H9 (cell line): ENCODE measurements at regions not wholly inside any gene's neighbourhood (a gene's known extent, or its start where the extent isn't known, plus 50 kb on each side); places are given as distances from the start of the nearest gene placed in this dataset.

ENCODE experiments used
- DNase-seq: peaks from one replicate; pipeline ENCODE4 v3.0.0-alpha.2; 2017
- H2AFZ ChIP-seq: one replicate; pipeline ENCODE4 v1.6.1; 2013; ENCODE audit warnings: mild to moderate bottlenecking, low read length, control low read depth, moderate library complexity
- H2AK5ac ChIP-seq: 2 replicates; pipeline ENCODE4 v1.6.1; 2013; ENCODE audit warnings: low read length, control low read depth, mixed read lengths; ENCODE audit not compliant: insufficient read length
- H2BK120ac ChIP-seq: one replicate; pipeline ENCODE4 v1.6.1; 2013; ENCODE audit warnings: low read depth, mild to moderate bottlenecking, low read length, control low read depth, inconsistent platforms; ENCODE audit not compliant: poor library complexity, severe bottlenecking
- H2BK12ac ChIP-seq: 2 replicates; pipeline ENCODE4 v1.6.1; 2013; ENCODE audit warnings: low read length, control low read depth, mixed read lengths, low read depth; ENCODE audit not compliant: insufficient read length
- H2BK15ac ChIP-seq: 2 replicates; pipeline ENCODE4 v1.6.1; 2013; ENCODE audit warnings: low read depth, low read length, control low read depth
- H2BK20ac ChIP-seq: one replicate; pipeline ENCODE4 v1.6.1; 2013; ENCODE audit warnings: low read depth, mild to moderate bottlenecking, low read length, control low read depth, inconsistent platforms; ENCODE audit not compliant: poor library complexity, severe bottlenecking
- H2BK5ac ChIP-seq: 2 replicates; pipeline ENCODE4 v1.6.1; 2013; ENCODE audit warnings: low read length, control low read depth, mixed read lengths; ENCODE audit not compliant: insufficient read length
- H3K14ac ChIP-seq: 2 replicates; pipeline ENCODE4 v1.6.1; 2013; ENCODE audit warnings: low read length, control low read depth; ENCODE audit not compliant: insufficient read depth
- H3K18ac ChIP-seq: 2 replicates; pipeline ENCODE4 v1.6.1; 2013; ENCODE audit warnings: low read depth, mild to moderate bottlenecking, mixed read lengths, low read length, control low read depth; ENCODE audit not compliant: insufficient read length
- H3K23ac ChIP-seq: 2 replicates; pipeline ENCODE4 v1.6.1; 2013; ENCODE audit warnings: low read length, control low read depth, mixed read lengths, low read depth; ENCODE audit not compliant: insufficient read length
- H3K23me2 ChIP-seq: 2 replicates; pipeline ENCODE4 v1.6.1; 2013; ENCODE audit warnings: low read depth, mild to moderate bottlenecking, mixed read lengths, low read length, control low read depth; ENCODE audit not compliant: insufficient read length, poor library complexity, severe bottlenecking
- H3K27ac ChIP-seq: 2 replicates; pipeline ENCODE4 v1.5.1; 2013; ENCODE audit warnings: low read length, control low read depth, mixed read lengths, low read depth; ENCODE audit not compliant: insufficient read length
- H3K27me3 ChIP-seq: 2 replicates; pipeline ENCODE4 v1.6.1; 2013; ENCODE audit warnings: low read length, control low read depth, inconsistent platforms; ENCODE audit not compliant: insufficient read depth
- H3K4ac ChIP-seq: 2 replicates; pipeline ENCODE4 v1.6.1; 2013; ENCODE audit warnings: low read depth, mild to moderate bottlenecking, control low read depth, inconsistent platforms, low read length, moderate library complexity
- H3K4me1 ChIP-seq: 2 replicates; pipeline ENCODE4 v1.6.1; 2013; ENCODE audit warnings: low read length, control low read depth, inconsistent platforms; ENCODE audit not compliant: insufficient read depth
- H3K4me2 ChIP-seq: 2 replicates; pipeline ENCODE4 v1.6.1; 2013; ENCODE audit warnings: low read length, control low read depth, mixed read lengths; ENCODE audit not compliant: insufficient read length, insufficient read depth
- H3K56ac ChIP-seq: 2 replicates; pipeline ENCODE4 v1.6.1; 2013; ENCODE audit warnings: low read depth, mild to moderate bottlenecking, mixed read lengths, low read length, control low read depth; ENCODE audit not compliant: insufficient read length
- H3K79me1 ChIP-seq: 2 replicates; pipeline ENCODE4 v1.6.1; 2013; ENCODE audit warnings: low read depth, mild to moderate bottlenecking, moderate library complexity, low read length, control low read depth, inconsistent platforms; ENCODE audit not compliant: insufficient read depth, poor library complexity, severe bottlenecking
- H3K79me2 ChIP-seq: 2 replicates; pipeline ENCODE4 v1.6.1; 2013; ENCODE audit warnings: low read length, control low read depth, inconsistent platforms; ENCODE audit not compliant: insufficient read depth
- H3K9ac ChIP-seq: 2 replicates; pipeline ENCODE4 v1.6.1; 2013; ENCODE audit warnings: low read length, control low read depth, mixed read lengths; ENCODE audit not compliant: insufficient read length; ENCODE audit errors: extremely low read depth
- H3K9me3 ChIP-seq: one replicate; pipeline ENCODE4 v1.6.1; 2013; ENCODE audit warnings: low read depth, low read length, inconsistent platforms; ENCODE audit not compliant: control insufficient read depth
- H3T11ph ChIP-seq: one replicate; pipeline ENCODE4 v1.6.1; 2013; ENCODE audit warnings: mild to moderate bottlenecking, low read length, control low read depth, inconsistent platforms
- H4K20me1 ChIP-seq: one replicate; pipeline ENCODE4 v1.6.1; 2013; ENCODE audit not compliant: control insufficient read depth, insufficient read length, insufficient read depth
- H4K5ac ChIP-seq: 2 replicates; pipeline ENCODE4 v1.6.1; 2013; ENCODE audit warnings: low read depth, mild to moderate bottlenecking, mixed read lengths, low read length, control low read depth; ENCODE audit not compliant: insufficient read length
- H4K8ac ChIP-seq: replicated peaks from 2 replicates; pipeline ENCODE4 v1.6.1; 2013; ENCODE audit warnings: low read length, control low read depth, mixed read lengths, low read depth; ENCODE audit not compliant: insufficient read length
- H4K91ac ChIP-seq: 2 replicates; pipeline ENCODE4 v1.6.1; 2013; ENCODE audit warnings: low read depth, mild to moderate bottlenecking, moderate library complexity, mixed read lengths, low read length, control low read depth; ENCODE audit not compliant: insufficient read length
- H3K27ac Mint-ChIP-seq, 3 experiments: 2 replicates in 2 of 3; 3 replicates in 1 of 3; pipeline ENCODE4 v1.8.0; 2020 to 2021; ENCODE audit warnings: mixed read lengths in 3 of 3, mild to moderate bottlenecking in 1 of 3, moderate library complexity in 1 of 3
- H3K27me3 Mint-ChIP-seq: 2 replicates; pipeline ENCODE4 v1.8.0; 2021; ENCODE audit warnings: low read depth, mild to moderate bottlenecking, moderate library complexity, mixed read lengths
- H3K36me3 Mint-ChIP-seq, 3 experiments: 2 replicates in 2 of 3; 3 replicates in 1 of 3; pipeline ENCODE4 v1.8.0; 2020 to 2021; ENCODE audit warnings: low read depth in 3 of 3, mixed read lengths in 3 of 3; ENCODE audit not compliant: insufficient read depth in 1 of 3
- H3K4me1 Mint-ChIP-seq, 2 experiments: 2 replicates each; pipeline ENCODE4 v1.8.0; 2020; ENCODE audit warnings: mixed read lengths in 2 of 2
- H3K4me3 Mint-ChIP-seq, 2 experiments: 2 replicates in 1 of 2; 3 replicates in 1 of 2; pipeline ENCODE4 v1.8.0; 2020 to 2021; ENCODE audit warnings: mild to moderate bottlenecking in 2 of 2, mixed read lengths in 2 of 2, moderate library complexity in 1 of 2
- H3K9me3 Mint-ChIP-seq, 2 experiments: 2 replicates in 1 of 2; 3 replicates in 1 of 2; pipeline ENCODE4 v1.8.0; 2020; ENCODE audit warnings: mild to moderate bottlenecking in 2 of 2, mixed read lengths in 2 of 2, moderate library complexity in 1 of 2
- TF ChIP-seq, protein P1 (sequence below): fragments of 200-600 bp; sonication (generic); conservative IDR thresholded peaks from 3 replicates; pipeline ENCODE4 v1.8.0; 2021; ENCODE audit warnings: antibody characterized with exemption, mild to moderate bottlenecking

DNA sequence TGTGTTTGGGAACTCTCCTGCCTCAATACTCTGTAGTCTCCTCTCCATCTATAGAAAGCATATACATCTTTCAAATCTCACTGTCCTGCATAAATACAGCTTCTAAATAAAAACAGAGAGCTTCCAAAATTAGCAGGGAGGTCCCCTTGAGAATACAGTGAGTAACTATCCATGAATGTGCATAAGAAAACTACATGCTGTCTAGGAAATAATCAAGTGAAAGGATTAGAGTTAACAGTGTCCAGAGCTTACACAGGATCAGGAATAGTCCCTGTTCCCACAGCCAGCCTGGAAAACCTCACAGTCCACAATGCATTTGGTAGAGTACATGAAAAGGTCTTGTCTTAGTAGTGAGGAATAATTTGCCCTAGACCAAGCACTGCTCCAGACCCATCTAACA lies 123.0 kb upstream of the POU3F2 start:
- Histone ChIP-seq H2BK15ac (no peak overlapping the region), H3K9me3 (no peaks in the 10 kb centered on the region), H2BK20ac (no peak overlapping the region), H3K4me2 (no peak overlapping the region), H3K14ac (no peak overlapping the region), H3K27me3 (no peaks in the 10 kb centered on the region), H3K79me2 (no peaks in the 10 kb centered on the region), H3K4ac (no peak overlapping the region), H2AK5ac (no peak overlapping the region), H3K4me1 (0 out of 2 replicates have a peak, but pooled peaks cover under 1% of the 10 kb centered on the region), H3K18ac (no peak overlapping the region), H3T11ph (no peak overlapping the region), H4K20me1 (no peaks in the 10 kb centered on the region), H3K79me1 (no peaks in the 10 kb centered on the region), H2AFZ (no peak overlapping the region), H3K9ac (no peak overlapping the region), H2BK120ac (no peak overlapping the region), H4K8ac (no peak overlapping the region), H4K5ac (no peak overlapping the region), H3K27ac (no peak overlapping the region), H2BK5ac (no peak overlapping the region), H4K91ac (no peak overlapping the region), H2BK12ac (no peak overlapping the region), H3K23me2 (no peaks in the 10 kb centered on the region), H3K56ac (no peak overlapping the region), H3K23ac (no peak overlapping the region)
- TF ChIP-seq, protein P1, sequence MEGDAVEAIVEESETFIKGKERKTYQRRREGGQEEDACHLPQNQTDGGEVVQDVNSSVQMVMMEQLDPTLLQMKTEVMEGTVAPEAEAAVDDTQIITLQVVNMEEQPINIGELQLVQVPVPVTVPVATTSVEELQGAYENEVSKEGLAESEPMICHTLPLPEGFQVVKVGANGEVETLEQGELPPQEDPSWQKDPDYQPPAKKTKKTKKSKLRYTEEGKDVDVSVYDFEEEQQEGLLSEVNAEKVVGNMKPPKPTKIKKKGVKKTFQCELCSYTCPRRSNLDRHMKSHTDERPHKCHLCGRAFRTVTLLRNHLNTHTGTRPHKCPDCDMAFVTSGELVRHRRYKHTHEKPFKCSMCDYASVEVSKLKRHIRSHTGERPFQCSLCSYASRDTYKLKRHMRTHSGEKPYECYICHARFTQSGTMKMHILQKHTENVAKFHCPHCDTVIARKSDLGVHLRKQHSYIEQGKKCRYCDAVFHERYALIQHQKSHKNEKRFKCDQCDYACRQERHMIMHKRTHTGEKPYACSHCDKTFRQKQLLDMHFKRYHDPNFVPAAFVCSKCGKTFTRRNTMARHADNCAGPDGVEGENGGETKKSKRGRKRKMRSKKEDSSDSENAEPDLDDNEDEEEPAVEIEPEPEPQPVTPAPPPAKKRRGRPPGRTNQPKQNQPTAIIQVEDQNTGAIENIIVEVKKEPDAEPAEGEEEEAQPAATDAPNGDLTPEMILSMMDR, result no peak
- no peak for DNase-seq
- peaks cover 17 to 18% of the 10 kb centered on the region in 2 experiments for H3K4me1 Mint-ChIP-seq
- no peak overlapping the region for H3K27ac Mint-ChIP-seq
- peaks cover 3% of the 10 kb centered on the region; the same call in 1 of the 2 replicates for H3K27me3 Mint-ChIP-seq
- peaks cover 0 to 4% of the 10 kb centered on the region in 2 experiments; a peak in 3 of 5 replicates for H3K9me3 Mint-ChIP-seq
- H3K4me3 Mint-ChIP-seq, result no peak overlapping the region
- peaks cover 0 to 11% (median 4%) of the 10 kb centered on the region in 3 experiments; a peak in 1 of 7 replicates for H3K36me3 Mint-ChIP-seq
